Left cardiac atrium (tissue), 4 donors: ENCODE measurements at regions not wholly inside any gene's neighbourhood (a gene's known extent, or its start where the extent isn't known, plus 50 kb on each side); places are given as distances from the start of the nearest gene placed in this dataset.

ENCODE experiments used
- ATAC-seq, 2 donors: fragments of 200-7000 bp; cut with Tn5 transposase; one replicate each; pipeline ENCODE4 v1.9.1; 2020; ENCODE audit warnings: mild to moderate bottlenecking in 2 of 2, moderate library complexity in 2 of 2
- DNase-seq: peaks from one replicate; pipeline ENCODE4 v3.0.0-alpha.2; 2020
- intact Hi-C, 2 donors: fragments of 100-400 bp; cut with DNase I; formaldehyde crosslinking; loops; one replicate each; pipeline versions ENCODE4 v1.14.1 to v1.15.1; 2022 to 2023
- donor health status: DM: no; HTN: yes; CAD: no.
- donor health status: DM: no; HTN: yes; CAD: no; lungs with severe emphysema.
- donor health status: DM: yes; HTN: yes; CAD: no.
- donor health status: Dilated cardiomyopathy.

- intact Hi-C loops = no loop called here
- ATAC-seq (no peak), DNase-seq (no peak)
These were observed 354.9 kb upstream of the PLXNA2 start for GRCh38 chr1:208599063-208599462.

- ATAC-seq = no peak
- DNase-seq = no peak
- intact Hi-C loops = no loop called here
These were observed 356.4 kb upstream of the PLXNA2 start for GRCh38 chr1:208600456-208601190.

- intact Hi-C loops = no loop called here
- DNase-seq = no peak
- peak; percentile 57 to 64 for ATAC-seq
These were observed 357.4 kb upstream of the PLXNA2 start for GRCh38 chr1:208601561-208601960.

- DNase-seq = no peak
- no peak for ATAC-seq
- intact Hi-C loops = no loop called here
These were observed 359.5 kb upstream of the PLXNA2 start for GRCh38 chr1:208603721-208604120.

GRCh38 chr1:208604295-208604694 lies 360.1 kb upstream of the PLXNA2 start:
- DNase-seq = no peak
- ATAC-seq = no peak
- intact Hi-C loops = no loop called here

GRCh38 chr1:208606959-208607358 lies 362.8 kb upstream of the PLXNA2 start:
- ATAC-seq = no peak
- DNase-seq = no peak
- intact Hi-C loops = no loop called here

GRCh38 chr1:208607616-208608015 lies 363.4 kb upstream of the PLXNA2 start:
- no peak for ATAC-seq
- intact Hi-C loops = no loop called here
- DNase-seq = no peak

GRCh38 chr1:208614610-208615009 lies 370.4 kb upstream of the PLXNA2 start:
- no peak for ATAC-seq

GRCh38 chr1:208615371-208615770 lies 371.2 kb upstream of the PLXNA2 start:
- intact Hi-C loops = no loop called here
- DNase-seq = no peak
- ATAC-seq = no peak

More at GRCh38 chr1:208614610-208615009, 370.4 kb upstream of the PLXNA2 start:
- no peak for DNase-seq
- intact Hi-C loops = no loop called here

GRCh38 chr1:208616776-208617175 lies 372.6 kb upstream of the PLXNA2 start:
- ATAC-seq = no peak
- DNase-seq = no peak
- intact Hi-C loops = no loop called here

GRCh38 chr1:208628022-208628914 lies 384.1 kb upstream of the PLXNA2 start:
- intact Hi-C loops = no loop called here
- DNase-seq (no peak), ATAC-seq (no peak)

- intact Hi-C loops = no loop called here
- DNase-seq = peak; percentile 17
- ATAC-seq = peak in 1 of 2 donors; percentile 38
These were observed 386.9 kb upstream of the PLXNA2 start for GRCh38 chr1:208631092-208631491.

- no peak for ATAC-seq
- intact Hi-C loops = no loop called here
- no peak for DNase-seq
These were observed 387.3 kb upstream of the PLXNA2 start for GRCh38 chr1:208631506-208631905.

GRCh38 chr1:208634346-208635140 lies 390.4 kb upstream of the PLXNA2 start:
- intact Hi-C loops = no loop called here
- no peak for ATAC-seq
- DNase-seq = no peak

GRCh38 chr1:208637181-208637580 lies 393.0 kb upstream of the PLXNA2 start:
- ATAC-seq (no peak), DNase-seq (no peak)
- intact Hi-C loops = no loop called here

GRCh38 chr1:208639382-208639781 lies 395.2 kb upstream of the PLXNA2 start:
- intact Hi-C loops = no loop called here

GRCh38 chr1:208640295-208640694 lies 396.1 kb upstream of the PLXNA2 start:
- ATAC-seq (no peak), DNase-seq (no peak)
- intact Hi-C loops = no loop called here

More at GRCh38 chr1:208639382-208639781, 395.2 kb upstream of the PLXNA2 start:
- ATAC-seq (no peak), DNase-seq (no peak)

- DNase-seq = no peak
- intact Hi-C loops = no loop called here
These were observed 397.5 kb upstream of the PLXNA2 start for GRCh38 chr1:208641579-208642280.

GRCh38 chr1:208643005-208643597 lies 398.9 kb upstream of the PLXNA2 start:
- no peak for DNase-seq
- ATAC-seq = no peak
- intact Hi-C loops = no loop called here

More at GRCh38 chr1:208641579-208642280, 397.5 kb upstream of the PLXNA2 start:
- ATAC-seq = no peak
